ENCODE measurements at regions not wholly inside any gene's neighbourhood (a gene's known extent, or its start where the extent isn't known, plus 50 kb on each side); places are given as distances from the start of the nearest gene placed in this dataset.

- H3K4me3 ChIP-seq (ENCODE audit: low read length) = no peak overlapping the region
- H3K27me3 ChIP-seq (ENCODE audit: control insufficient read depth, insufficient read depth, low read length) = peaks cover 8% of the 10 kb centered on the region
- no peaks in the 10 kb centered on the region for H3K4me1 ChIP-seq (ENCODE audit: control insufficient read depth, insufficient read depth, low read length)
- H3K36me3 ChIP-seq (ENCODE audit: control insufficient read depth, insufficient read depth, low read length) = no peaks in the 10 kb centered on the region
- no peak overlapping the region for H3K9ac ChIP-seq (ENCODE audit: low read length)
- no peaks in the 10 kb centered on the region for H3K9me3 ChIP-seq (ENCODE audit: control insufficient read depth, low read length)
Observed at GRCh38 chr14:106200541-106201315, 674.3 kb downstream of the TMEM121 start.

GRCh38 chr14:106201376-106201775 is 675.0 kb downstream of the TMEM121 start:
- H3K36me3 ChIP-seq (ENCODE audit: control insufficient read depth, insufficient read depth, low read length) = no peaks in the 10 kb centered on the region
- H3K27me3 ChIP-seq (ENCODE audit: control insufficient read depth, insufficient read depth, low read length) = peaks cover 8% of the 10 kb centered on the region
- H3K9me3 ChIP-seq (ENCODE audit: control insufficient read depth, low read length) = no peaks in the 10 kb centered on the region
- H3K9ac ChIP-seq (ENCODE audit: low read length) = no peak overlapping the region
- no peaks in the 10 kb centered on the region for H3K4me1 ChIP-seq (ENCODE audit: control insufficient read depth, insufficient read depth, low read length)
- no peak overlapping the region for H3K4me3 ChIP-seq (ENCODE audit: low read length)

DNA sequence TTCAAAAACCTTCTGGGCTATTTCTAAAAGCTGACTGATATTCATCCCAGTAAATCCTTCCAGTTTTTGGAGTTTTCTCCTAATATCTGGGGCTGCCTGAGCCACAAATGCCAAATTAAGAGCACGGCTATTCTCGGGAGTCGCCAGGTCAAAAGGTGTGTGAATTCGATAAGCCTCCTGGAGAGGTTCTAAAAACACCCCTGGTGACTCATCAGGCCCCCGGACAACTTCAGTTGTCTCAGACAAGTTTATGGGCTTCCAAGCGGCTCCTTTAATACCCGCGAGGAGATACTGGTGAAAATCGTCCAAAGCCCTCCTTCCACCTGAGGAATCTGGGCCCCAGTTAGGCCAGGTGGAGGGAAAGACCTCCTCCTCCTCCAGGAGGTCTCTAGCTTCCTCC is 677.1 kb downstream of the TMEM121 start:
- H3K9ac ChIP-seq (ENCODE audit: low read length) = no peak overlapping the region
- peaks cover 8% of the 10 kb centered on the region for H3K27me3 ChIP-seq (ENCODE audit: control insufficient read depth, insufficient read depth, low read length)

GRCh38 chr14:106204063-106204462 is 677.7 kb downstream of the TMEM121 start:
- no peaks in the 10 kb centered on the region for H3K9me3 ChIP-seq (ENCODE audit: control insufficient read depth, low read length)

More for the DNA sequence above, 677.1 kb downstream of the TMEM121 start:
- Histone ChIP-seq H3K4me3 (ENCODE audit: low read length) (no peak overlapping the region), H3K9me3 (ENCODE audit: control insufficient read depth, low read length) (no peaks in the 10 kb centered on the region), H3K36me3 (ENCODE audit: control insufficient read depth, insufficient read depth, low read length) (no peaks in the 10 kb centered on the region), H3K4me1 (ENCODE audit: control insufficient read depth, insufficient read depth, low read length) (no peaks in the 10 kb centered on the region)

GRCh38 chr14:106207316-106207715 is 680.9 kb downstream of the TMEM121 start:
- peaks cover 2% of the 10 kb centered on the region for H3K27me3 ChIP-seq (ENCODE audit: control insufficient read depth, insufficient read depth, low read length)
- H3K9me3 ChIP-seq (ENCODE audit: control insufficient read depth, low read length) = no peaks in the 10 kb centered on the region
- H3K4me1 ChIP-seq (ENCODE audit: control insufficient read depth, insufficient read depth, low read length) = no peaks in the 10 kb centered on the region
- H3K4me3 ChIP-seq (ENCODE audit: low read length) = no peak overlapping the region
- H3K9ac ChIP-seq (ENCODE audit: low read length) = no peak overlapping the region
- no peaks in the 10 kb centered on the region for H3K36me3 ChIP-seq (ENCODE audit: control insufficient read depth, insufficient read depth, low read length)

More at GRCh38 chr14:106204063-106204462, 677.7 kb downstream of the TMEM121 start:
- Histone ChIP-seq H3K4me3 (ENCODE audit: low read length) (no peak overlapping the region), H3K4me1 (ENCODE audit: control insufficient read depth, insufficient read depth, low read length) (no peaks in the 10 kb centered on the region), H3K27me3 (ENCODE audit: control insufficient read depth, insufficient read depth, low read length) (peaks cover 8% of the 10 kb centered on the region), H3K9ac (ENCODE audit: low read length) (no peak overlapping the region), H3K36me3 (ENCODE audit: control insufficient read depth, insufficient read depth, low read length) (no peaks in the 10 kb centered on the region)

DNA sequence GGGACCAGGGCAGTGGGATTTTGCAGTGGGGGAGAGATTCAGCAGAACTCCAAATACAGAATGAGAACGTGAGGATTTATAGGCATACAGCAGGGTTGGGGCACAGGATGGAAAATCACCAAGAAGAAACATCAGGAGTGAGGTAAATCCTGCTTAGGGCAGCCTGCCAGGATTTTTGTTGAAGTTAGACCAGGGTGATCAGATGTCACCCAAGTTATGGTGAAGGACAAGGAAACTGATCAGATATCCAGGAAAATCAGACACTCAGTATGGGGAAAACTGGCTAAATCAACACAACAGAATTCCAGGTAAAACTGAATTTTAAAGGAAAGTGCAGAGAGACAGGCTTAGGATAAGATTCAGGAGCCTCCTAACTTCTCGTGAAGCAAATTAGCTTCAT is 682.4 kb downstream of the TMEM121 start:
- H3K9me3 ChIP-seq (ENCODE audit: control insufficient read depth, low read length) = no peaks in the 10 kb centered on the region
- H3K9ac ChIP-seq (ENCODE audit: low read length) = no peak overlapping the region
- H3K4me1 ChIP-seq (ENCODE audit: control insufficient read depth, insufficient read depth, low read length) = no peaks in the 10 kb centered on the region
- no peaks in the 10 kb centered on the region for H3K36me3 ChIP-seq (ENCODE audit: control insufficient read depth, insufficient read depth, low read length)
- no peak overlapping the region for H3K4me3 ChIP-seq (ENCODE audit: low read length)
- H3K27me3 ChIP-seq (ENCODE audit: control insufficient read depth, insufficient read depth, low read length) = peaks cover 2% of the 10 kb centered on the region

GRCh38 chr14:106209755-106210154 is 683.4 kb downstream of the TMEM121 start:
- no peaks in the 10 kb centered on the region for H3K36me3 ChIP-seq (ENCODE audit: control insufficient read depth, insufficient read depth, low read length)
- peaks cover 2% of the 10 kb centered on the region for H3K27me3 ChIP-seq (ENCODE audit: control insufficient read depth, insufficient read depth, low read length)
- no peak overlapping the region for H3K4me3 ChIP-seq (ENCODE audit: low read length)
- no peaks in the 10 kb centered on the region for H3K9me3 ChIP-seq (ENCODE audit: control insufficient read depth, low read length)
- H3K4me1 ChIP-seq (ENCODE audit: control insufficient read depth, insufficient read depth, low read length) = no peaks in the 10 kb centered on the region
- H3K9ac ChIP-seq (ENCODE audit: low read length) = no peak overlapping the region

- Histone ChIP-seq H3K27me3 (ENCODE audit: control insufficient read depth, insufficient read depth, low read length) (no peaks in the 10 kb centered on the region), H3K36me3 (ENCODE audit: control insufficient read depth, insufficient read depth, low read length) (no peaks in the 10 kb centered on the region), H3K9me3 (ENCODE audit: control insufficient read depth, low read length) (no peaks in the 10 kb centered on the region), H3K9ac (ENCODE audit: low read length) (no peak overlapping the region), H3K4me3 (ENCODE audit: low read length) (no peak overlapping the region), H3K4me1 (ENCODE audit: control insufficient read depth, insufficient read depth, low read length) (no peaks in the 10 kb centered on the region)
Observed at GRCh38 chr14:106210650-106211049, 684.3 kb downstream of the TMEM121 start.

DNA sequence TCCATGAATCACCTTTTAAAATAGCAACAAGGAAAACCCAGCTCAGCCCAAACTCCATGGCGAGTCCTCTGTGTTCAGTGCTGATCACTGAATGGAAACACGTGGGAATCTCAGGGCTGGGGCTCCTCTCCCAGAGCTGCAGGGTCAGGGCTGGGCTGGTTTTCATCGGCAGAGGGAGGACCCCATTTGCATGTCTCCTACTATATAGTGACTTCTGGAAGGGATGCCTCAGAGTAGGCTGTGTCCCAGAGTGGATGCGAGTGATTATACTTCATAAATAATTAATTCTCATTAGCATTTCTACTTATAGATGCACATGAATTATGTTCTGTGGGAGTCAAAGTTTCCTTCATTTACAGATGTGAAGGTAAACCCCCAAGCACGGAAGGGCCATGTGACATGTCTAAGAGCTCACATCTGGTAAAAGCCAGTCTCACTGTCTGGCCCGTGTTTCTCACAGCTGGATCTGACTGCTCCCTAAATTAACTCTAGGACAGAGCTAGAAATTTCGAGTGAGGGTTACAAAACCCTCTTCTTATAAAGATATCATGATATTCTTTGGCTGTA is 685.0 kb downstream of the TMEM121 start:
- H3K4me1 ChIP-seq (ENCODE audit: control insufficient read depth, insufficient read depth, low read length) = no peaks in the 10 kb centered on the region
- H3K36me3 ChIP-seq (ENCODE audit: control insufficient read depth, insufficient read depth, low read length) = no peaks in the 10 kb centered on the region
- no peak overlapping the region for H3K9ac ChIP-seq (ENCODE audit: low read length)
- H3K9me3 ChIP-seq (ENCODE audit: control insufficient read depth, low read length) = no peaks in the 10 kb centered on the region
- no peaks in the 10 kb centered on the region for H3K27me3 ChIP-seq (ENCODE audit: control insufficient read depth, insufficient read depth, low read length)
- H3K4me3 ChIP-seq (ENCODE audit: low read length) = no peak overlapping the region

- Histone ChIP-seq H3K9me3 (ENCODE audit: control insufficient read depth, low read length) (no peaks in the 10 kb centered on the region), H3K4me1 (ENCODE audit: control insufficient read depth, insufficient read depth, low read length) (no peaks in the 10 kb centered on the region), H3K9ac (ENCODE audit: low read length) (no peak overlapping the region), H3K27me3 (ENCODE audit: control insufficient read depth, insufficient read depth, low read length) (no peaks in the 10 kb centered on the region), H3K36me3 (ENCODE audit: control insufficient read depth, insufficient read depth, low read length) (no peaks in the 10 kb centered on the region), H3K4me3 (ENCODE audit: low read length) (no peak overlapping the region)
Observed at GRCh38 chr14:106215229-106215628, 688.8 kb downstream of the TMEM121 start.

- no peaks in the 10 kb centered on the region for H3K9me3 ChIP-seq (ENCODE audit: control insufficient read depth, low read length)
- no peak overlapping the region for H3K9ac ChIP-seq (ENCODE audit: low read length)
- no peaks in the 10 kb centered on the region for H3K36me3 ChIP-seq (ENCODE audit: control insufficient read depth, insufficient read depth, low read length)
- no peaks in the 10 kb centered on the region for H3K27me3 ChIP-seq (ENCODE audit: control insufficient read depth, insufficient read depth, low read length)
- H3K4me3 ChIP-seq (ENCODE audit: low read length) = no peak overlapping the region
- no peaks in the 10 kb centered on the region for H3K4me1 ChIP-seq (ENCODE audit: control insufficient read depth, insufficient read depth, low read length)
Observed at GRCh38 chr14:106216679-106217078, 690.3 kb downstream of the TMEM121 start.

DNA sequence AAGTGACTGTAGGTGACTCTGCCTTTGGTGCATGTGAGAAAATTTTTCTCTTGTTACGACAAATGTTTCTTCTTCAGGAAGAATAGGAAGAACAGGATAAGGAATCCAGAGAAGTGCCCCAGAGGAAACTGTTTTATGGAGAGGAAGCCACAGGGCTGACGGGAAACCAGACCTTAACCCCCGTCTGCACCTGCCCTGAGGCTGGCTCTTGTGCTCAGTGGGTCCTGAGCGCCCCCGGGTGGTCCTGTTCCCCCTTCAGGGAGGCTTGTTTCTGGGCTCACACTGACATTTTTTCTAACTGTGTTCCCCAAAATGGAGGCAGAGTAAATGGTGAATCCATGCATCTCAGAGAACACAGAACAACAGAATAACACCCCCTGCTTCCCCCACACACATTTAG is 691.8 kb downstream of the TMEM121 start:
- Histone ChIP-seq H3K27me3 (ENCODE audit: control insufficient read depth, insufficient read depth, low read length) (no peaks in the 10 kb centered on the region), H3K4me3 (ENCODE audit: low read length) (no peak overlapping the region), H3K9ac (ENCODE audit: low read length) (no peak overlapping the region), H3K4me1 (ENCODE audit: control insufficient read depth, insufficient read depth, low read length) (no peaks in the 10 kb centered on the region), H3K9me3 (ENCODE audit: control insufficient read depth, low read length) (no peaks in the 10 kb centered on the region), H3K36me3 (ENCODE audit: control insufficient read depth, insufficient read depth, low read length) (no peaks in the 10 kb centered on the region)
